B cell (primary cell): ENCODE measurements at regions not wholly inside any gene's neighbourhood (a gene's known extent, or its start where the extent isn't known, plus 50 kb on each side); places are given as distances from the start of the nearest gene placed in this dataset.

Experiments used
- ATAC-seq: fragments of 200-7000 bp; cut with Tn5 transposase; one replicate; pipeline ENCODE4 v1.10.0; 2021; ENCODE audit warnings: low read depth, mild to moderate bottlenecking, moderate number of reproducible peaks, moderate library complexity
- CTCF ChIA-PET: fragments of 350-600 bp; sonication (Branson Sonifier 250); formaldehyde crosslinking; loops from one replicate; lab custom pipeline; 2021; ENCODE audit warnings: antibody characterized with exemption, inconsistent platforms; lab: Charles Lee
- POLR2A ChIA-PET: fragments of 350-600 bp; sonication (Branson Sonifier 250); formaldehyde crosslinking; loops from one replicate; lab custom pipeline; 2021; ENCODE audit warnings: antibody characterized with exemption; lab: Charles Lee
- DNase-seq: peaks from one replicate; pipeline ENCODE4 v3.0.0; 2013
- H2AFZ ChIP-seq: 2 replicates; pipeline ENCODE4 v1.6.1; 2012; ENCODE audit warnings: mild to moderate bottlenecking, low read depth, low read length; ENCODE audit not compliant: insufficient read depth, poor library complexity, severe bottlenecking
- H3K27ac ChIP-seq, 2 donors: 1 replicate in 1 of 2; 2 replicates in 1 of 2; pipeline ENCODE4 v1.5.1; 2012 to 2013; ENCODE audit warnings: low read length in 2 of 2, mild to moderate bottlenecking in 2 of 2, moderate library complexity in 1 of 2
- H3K27me3 ChIP-seq, 4 experiments: fragments of 200-600 bp in 1 of 4; sonication (generic) in 1 of 4; replicated peaks in 1 of 4; 1 replicate in 2 of 4; 2 replicates in 2 of 4; pipeline versions ENCODE4 v1.6.1 to v1.7.0; 2013 to 2016; ENCODE audit warnings: low read length in 3 of 4, mild to moderate bottlenecking in 2 of 4, mixed read lengths in 1 of 4, moderate library complexity in 1 of 4; ENCODE audit not compliant: insufficient read depth in 4 of 4, control insufficient read depth in 3 of 4; ENCODE audit errors: control extremely low read depth in 1 of 4
- H3K36me3 ChIP-seq, 2 experiments: replicated peaks in 1 of 2; 1 replicate in 1 of 2; 2 replicates in 1 of 2; pipeline versions ENCODE4 v1.6.1 to v1.7.1; 2013; ENCODE audit warnings: low read length in 1 of 2; ENCODE audit not compliant: insufficient read depth in 2 of 2, control insufficient read depth in 1 of 2; ENCODE audit errors: control extremely low read depth in 1 of 2, extremely low read depth in 1 of 2
- H3K4me1 ChIP-seq, 2 donors: fragments of 200-600 bp in 1 of 2; sonication (generic) in 1 of 2; 1 replicate in 1 of 2; 2 replicates in 1 of 2; pipeline versions ENCODE4 v1.5.1 to v1.6.1; 2013 to 2017; ENCODE audit warnings: low read length in 2 of 2; ENCODE audit not compliant: control insufficient read depth in 2 of 2, insufficient read depth in 2 of 2
- H3K4me2 ChIP-seq: replicated peaks from 2 replicates; pipeline ENCODE3; 2012; ENCODE audit warnings: mild to moderate bottlenecking, low read depth, low read length; ENCODE audit not compliant: poor library complexity, severe bottlenecking
- H3K4me3 ChIP-seq, 5 experiments: fragments of 200-600 bp in 1 of 5; sonication (generic) in 1 of 5; 1 replicate in 3 of 5; 2 replicates in 2 of 5; pipeline versions ENCODE4 v1.5.1 to v1.7.0; 2011 to 2016; ENCODE audit warnings: low read length in 4 of 5, mild to moderate bottlenecking in 4 of 5, low read depth in 2 of 5, control low read depth in 1 of 5, moderate library complexity in 1 of 5; ENCODE audit not compliant: insufficient read depth in 1 of 5; ENCODE audit errors: control extremely low read depth in 1 of 5, extremely low read depth in 1 of 5
- H3K79me2 ChIP-seq: fragments of 200-600 bp; sonication (generic); one replicate; pipeline ENCODE4 v1.6.0; 2016; ENCODE audit warnings: low read length; ENCODE audit not compliant: control insufficient read depth, insufficient read depth
- H3K9ac ChIP-seq: fragments of 200-600 bp; sonication (generic); 2 replicates; pipeline ENCODE4 v1.6.1; 2017; ENCODE audit warnings: mild to moderate bottlenecking, low read length, moderate library complexity
- H3K9me3 ChIP-seq, 3 donors: one replicate each; pipeline versions ENCODE4 v1.6.1 to v1.7.1; 2013; ENCODE audit warnings: low read length in 2 of 3; ENCODE audit not compliant: control insufficient read depth in 2 of 3, insufficient read depth in 1 of 3; ENCODE audit errors: control extremely low read depth in 1 of 3
- H4K20me1 ChIP-seq: 2 replicates; pipeline ENCODE4 v1.6.0; 2012; ENCODE audit warnings: mild to moderate bottlenecking, low read length; ENCODE audit not compliant: insufficient read depth, control insufficient read depth, poor library complexity, severe bottlenecking
- H3K27ac Mint-ChIP-seq: one replicate; pipeline ENCODE4 v1.8.0; 2021; ENCODE audit warnings: mixed read lengths
- H3K27me3 Mint-ChIP-seq: one replicate; pipeline ENCODE4 v1.8.0; 2021; ENCODE audit warnings: mixed read lengths
- H3K4me1 Mint-ChIP-seq: one replicate; pipeline ENCODE4 v1.8.0; 2021; ENCODE audit warnings: mixed read lengths
- H3K4me3 Mint-ChIP-seq: one replicate; pipeline ENCODE4 v1.8.0; 2021; ENCODE audit warnings: mixed read lengths
- H3K9me3 Mint-ChIP-seq: one replicate; pipeline ENCODE4 v1.8.0; 2022; ENCODE audit warnings: mixed read lengths; ENCODE audit not compliant: insufficient read depth
- CTCF ChIP-seq: fragments of 200-600 bp; IDR thresholded peaks from one replicate; pipeline ENCODE4 v1.8.0; 2022; ENCODE audit warnings: antibody characterized with exemption, mild to moderate bottlenecking
- EZH2 ChIP-seq: IDR thresholded peaks from 2 replicates; pipeline ENCODE4 v1.6.1; 2012; ENCODE audit warnings: borderline replicate concordance, low read depth, mild to moderate bottlenecking, moderate library complexity, low read length; ENCODE audit not compliant: insufficient read depth, poor library complexity, severe bottlenecking
- WGBS: methylation state at CpG from one replicate; pipeline ENCODE4 v1.1.5; 2013; ENCODE audit warnings: missing lambda C conversion rate; ENCODE audit not compliant: insufficient coverage; 5-methylcytosine and 5-hydroxymethylcytosine counted together
- intact Hi-C: fragments of 100-400 bp; cut with micrococcal nuclease; formaldehyde crosslinking; loops from one replicate; pipeline ENCODE4 v1.10.0; 2022

- DNase-seq (no peak), ATAC-seq (no peak)
- Histone ChIP-seq H3K4me3 (no peak overlapping the region), H3K4me2 (no peak overlapping the region), H3K79me2 (no peaks in the 10 kb centered on the region), H3K9me3 (no peaks in the 10 kb centered on the region), H3K9ac (no peak overlapping the region), H3K4me1 (no peaks in the 10 kb centered on the region), H3K27me3 (peaks cover 0 to 3% (median 1%) of the 10 kb centered on the region in 4 experiments), H2AFZ (no peak overlapping the region), H3K36me3 (no peaks in the 10 kb centered on the region), H4K20me1 (no peaks in the 10 kb centered on the region), H3K27ac (no peak overlapping the region)
- H3K9me3 Mint-ChIP-seq: no peaks in the 10 kb centered on the region
- no peaks in the 10 kb centered on the region for H3K4me1 Mint-ChIP-seq
- no peak overlapping the region for H3K4me3 Mint-ChIP-seq
- TF ChIP-seq EZH2: no peak
- TF ChIP-seq CTCF: no peak
- POLR2A ChIA-PET: no interaction called here
- no peaks in the 10 kb centered on the region for H3K27me3 Mint-ChIP-seq
- no peak overlapping the region for H3K27ac Mint-ChIP-seq
- CTCF ChIA-PET: no interaction called here
- intact Hi-C loops: no loop called here
These were observed 179.1 kb downstream of the RSL24D1 start for GRCh38 chr15:55017635-55018034.

GRCh38 chr15:55016225-55016624 is 180.5 kb downstream of the RSL24D1 start:
- ATAC-seq: no peak
- no peak overlapping the region for H3K4me2 ChIP-seq
- H3K27me3 ChIP-seq: peaks cover 0 to 3% (median 1%) of the 10 kb centered on the region in 4 experiments
- no peaks in the 10 kb centered on the region for H3K9me3 Mint-ChIP-seq
- no peaks in the 10 kb centered on the region for H3K27me3 Mint-ChIP-seq
- intact Hi-C loops: no loop called here
- no peak overlapping the region for H3K9ac ChIP-seq
- DNase-seq: no peak
- H4K20me1 ChIP-seq: no peaks in the 10 kb centered on the region
- H3K27ac Mint-ChIP-seq: no peak overlapping the region
- H3K79me2 ChIP-seq: no peaks in the 10 kb centered on the region
- no peaks in the 10 kb centered on the region for H3K36me3 ChIP-seq
- 91% methylated on average over 7 of the region's 7 CpGs for WGBS
- no peak overlapping the region for H3K4me3 ChIP-seq
- H2AFZ ChIP-seq: no peak overlapping the region
- no peaks in the 10 kb centered on the region for H3K4me1 ChIP-seq
- CTCF ChIA-PET: no interaction called here
- no peaks in the 10 kb centered on the region for H3K4me1 Mint-ChIP-seq
- H3K9me3 ChIP-seq: no peaks in the 10 kb centered on the region
- H3K4me3 Mint-ChIP-seq: no peak overlapping the region
- no peak for TF ChIP-seq EZH2
- no peak for TF ChIP-seq CTCF
- POLR2A ChIA-PET: no interaction called here
- H3K27ac ChIP-seq: no peak overlapping the region
